Stomach (tissue), 4 donors: ENCODE measurements at regions not wholly inside any gene's neighbourhood (a gene's known extent, or its start where the extent isn't known, plus 50 kb on each side); places are given as distances from the start of the nearest gene placed in this dataset.

ENCODE experiments used
- CTCF ChIP-seq, 7 experiments: fragments of 450-650 bp in 4 of 7; fragments of 200-600 bp in 3 of 7; sonication (generic) in 3 of 7; IDR thresholded peaks; one replicate each; pipeline ENCODE4 v1.5.1; 2016 to 2019; ENCODE audit warnings: antibody characterized with exemption in 7 of 7, control low read depth in 2 of 7, mild to moderate bottlenecking in 1 of 7
- EP300 ChIP-seq: sonication (generic); formaldehyde crosslinking; IDR thresholded peaks from one replicate; pipeline ENCODE4 v1.6.1; 2017; ENCODE audit warnings: antibody characterized with exemption
- POLR2A ChIP-seq, 4 donors: fragments of 450-650 bp; IDR thresholded peaks; one replicate each; pipeline ENCODE4 v1.6.1; 2016; ENCODE audit warnings: antibody characterized with exemption in 4 of 4, control low read depth in 2 of 4, mild to moderate bottlenecking in 1 of 4, moderate library complexity in 1 of 4

- no peak for TF ChIP-seq POLR2A (IDR thresholded peaks at IDR 0.05)
- no peak for TF ChIP-seq EP300
- no peak for TF ChIP-seq CTCF (IDR thresholded peaks at IDR 0.05)
These were observed 921.2 kb downstream of the SQOR start for GRCh38 chr15:46556010-46556409.
